Dedifferentiated amniotic fluid mesenchymal stem cell (primary cell): ENCODE measurements at regions not wholly inside any gene's neighbourhood (a gene's known extent, or its start where the extent isn't known, plus 50 kb on each side); places are given as distances from the start of the nearest gene placed in this dataset.

Source experiments
- DNase-seq: peaks from one replicate; pipeline ENCODE4 v3.0.0-alpha.2; 2016; ENCODE audit errors: extremely low spot score

DNA sequence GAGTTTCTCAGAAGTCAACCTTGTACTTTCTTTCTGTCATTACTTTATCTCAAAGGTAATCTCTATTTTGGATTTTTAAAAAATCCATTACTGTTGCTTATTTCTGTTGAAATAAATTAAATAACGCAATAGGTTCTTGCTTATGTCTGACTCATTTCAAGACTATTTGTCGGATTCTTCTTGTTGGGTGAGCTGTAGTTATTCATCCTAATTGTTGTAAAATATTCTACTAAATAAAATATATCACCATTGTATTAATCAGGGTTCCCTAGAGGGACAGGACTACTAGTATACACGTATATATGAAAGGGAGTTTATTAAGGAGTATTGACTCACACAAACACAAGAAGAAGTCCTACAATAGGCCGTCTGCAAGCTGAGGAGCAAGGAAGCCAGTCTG lies 403.9 kb upstream of the CYRIA start:
- DNase-seq, result no peak

DNA sequence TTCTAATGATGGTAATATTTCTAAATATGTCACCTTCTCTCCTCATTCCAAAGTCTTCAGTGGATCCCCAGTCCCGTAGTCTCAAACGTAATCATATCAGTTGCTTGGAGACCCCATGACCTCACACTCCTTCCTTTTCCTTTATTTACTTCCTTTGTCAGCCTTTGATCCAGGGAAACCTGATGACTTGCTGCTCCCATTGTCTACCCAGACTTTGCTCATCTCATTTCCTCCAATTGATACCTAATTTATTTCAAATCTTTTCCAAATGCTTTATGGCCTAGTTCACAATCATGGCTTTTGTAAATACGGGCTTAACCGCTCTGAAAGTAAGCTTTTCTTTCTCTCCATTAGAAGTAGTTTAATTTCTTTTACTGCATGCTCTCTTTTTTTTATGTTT lies 402.4 kb upstream of the CYRIA start:
- DNase-seq, result no peak

DNA sequence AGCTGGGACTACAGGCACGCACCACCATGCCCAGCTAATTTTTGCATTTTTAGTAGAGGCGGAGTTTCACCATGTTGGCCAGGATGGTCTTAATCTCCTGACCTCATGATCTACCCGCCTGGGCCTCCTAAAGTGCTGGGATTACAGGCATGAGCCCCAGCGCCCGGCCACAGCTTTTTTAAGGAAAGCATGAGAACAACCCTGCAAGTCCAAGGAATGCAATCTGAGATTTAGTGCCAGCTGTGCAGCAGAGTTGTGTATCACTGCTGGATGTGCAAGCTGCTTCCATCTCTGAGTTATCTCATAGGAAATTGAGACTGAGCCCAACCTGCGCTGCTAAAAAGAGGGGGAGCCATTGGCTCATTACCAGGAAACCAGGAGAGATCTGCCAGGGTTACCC lies 399.9 kb upstream of the CYRIA start:
- DNase-seq, result no peak

DNA sequence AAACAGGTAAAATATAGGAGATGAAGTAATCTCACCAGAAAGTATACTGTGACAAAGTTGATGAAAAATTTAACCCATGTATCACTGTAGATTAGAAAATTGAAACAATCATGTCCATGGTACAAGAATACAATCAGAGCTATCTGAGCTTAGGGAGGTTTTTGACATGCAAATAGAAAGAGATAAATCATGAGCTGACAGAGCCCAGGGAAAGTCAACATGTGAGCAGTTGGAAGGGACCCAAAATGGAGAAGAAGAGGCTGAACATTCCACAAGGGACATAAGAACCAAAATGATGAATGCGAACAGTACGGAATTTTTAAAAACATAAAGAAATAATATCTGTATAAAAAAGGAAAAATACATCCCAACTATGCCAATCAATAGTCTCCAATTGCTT lies 395.4 kb upstream of the CYRIA start:
- no peak for DNase-seq

DNA sequence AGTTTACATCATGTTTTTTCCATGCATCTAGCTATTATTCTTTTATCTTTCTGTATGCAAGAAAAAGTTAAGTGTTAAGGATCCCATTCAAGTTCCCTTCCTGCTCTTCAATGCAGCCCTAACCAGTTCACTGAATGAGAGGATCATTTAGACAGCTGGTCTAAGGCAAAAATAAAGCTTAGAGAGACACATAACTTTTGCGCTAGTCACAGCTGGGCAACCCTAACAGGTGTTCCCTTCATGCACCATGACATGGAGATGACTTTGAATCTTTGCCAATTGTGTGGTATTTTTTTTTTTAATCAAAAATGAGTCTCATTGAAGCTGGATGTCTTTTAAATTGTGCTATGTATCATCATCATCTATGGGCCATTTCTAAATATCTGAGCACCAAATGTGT lies 393.8 kb upstream of the CYRIA start:
- DNase-seq, result no peak

DNA sequence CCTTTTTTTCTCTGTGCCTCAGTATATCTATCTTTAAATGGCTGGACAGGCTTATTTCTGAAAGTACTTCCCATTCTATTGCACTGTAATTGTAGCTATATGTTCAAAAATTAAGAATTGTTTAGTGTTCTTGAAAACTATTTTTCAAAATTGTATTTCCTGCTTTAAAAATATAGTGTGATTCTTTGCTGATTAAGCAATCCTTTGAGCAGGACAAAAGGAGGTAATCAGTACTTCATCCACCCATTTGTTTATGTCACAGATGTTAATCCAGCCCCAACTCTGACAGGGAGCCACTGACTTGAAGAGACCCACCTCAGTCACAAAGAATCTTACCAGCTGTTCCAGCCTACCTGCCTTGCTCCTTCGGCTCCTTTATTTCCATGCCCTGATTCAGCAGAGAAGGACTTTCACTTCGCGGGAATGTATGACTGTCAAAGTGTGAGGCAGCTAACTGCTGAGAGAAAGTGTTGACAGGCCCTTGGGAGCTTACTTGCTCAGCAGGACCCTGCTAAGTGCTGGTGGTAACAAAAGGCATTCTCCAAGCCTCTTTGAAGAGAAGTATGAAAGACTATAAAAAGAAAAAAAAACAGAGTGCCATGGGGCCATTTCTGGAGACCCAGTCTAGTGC lies 393.3 kb upstream of the CYRIA start:
- DNase-seq, result no peak

DNA sequence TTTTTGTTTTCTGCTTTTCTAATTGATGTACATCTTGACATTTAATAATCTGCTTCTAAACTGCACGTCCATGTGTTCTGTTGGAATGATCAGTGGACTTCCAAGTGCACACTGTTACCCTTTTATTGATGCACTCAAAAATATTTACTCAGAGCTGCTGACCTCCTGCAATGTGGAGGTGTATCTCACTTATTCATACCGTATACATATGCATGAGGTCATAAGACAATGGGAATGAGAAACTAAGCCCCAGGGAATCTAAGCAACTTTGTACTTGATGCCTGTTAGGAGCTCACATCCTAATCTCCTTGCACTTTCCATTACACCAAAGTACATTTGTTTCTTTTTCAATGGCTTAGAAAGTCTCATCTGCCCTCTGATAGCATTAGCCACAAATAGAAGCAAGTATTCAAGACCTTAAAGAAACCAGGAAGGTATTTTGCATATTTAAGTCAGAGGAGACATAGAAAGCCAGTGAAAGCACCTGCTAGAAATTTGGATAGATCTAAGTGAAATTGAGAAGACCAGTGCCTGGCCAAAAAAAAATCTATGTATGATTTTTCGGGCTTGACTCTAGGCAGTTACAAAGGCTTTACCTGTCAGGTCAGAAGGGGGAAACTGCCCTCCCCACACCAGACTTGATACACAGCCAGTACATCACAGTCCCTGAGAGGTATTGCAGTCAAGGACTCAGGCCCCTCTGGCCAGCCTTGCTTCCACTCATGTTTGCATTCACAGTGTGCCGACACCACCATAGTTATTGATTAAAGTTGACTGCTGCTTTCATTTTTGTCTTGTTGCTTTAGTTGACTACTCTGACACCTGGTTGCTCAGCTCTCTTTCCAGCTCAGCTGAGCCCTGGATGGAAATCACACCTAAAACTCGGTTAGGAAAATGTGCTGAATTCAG lies 391.7 kb upstream of the CYRIA start:
- DNase-seq, result no peak

DNA sequence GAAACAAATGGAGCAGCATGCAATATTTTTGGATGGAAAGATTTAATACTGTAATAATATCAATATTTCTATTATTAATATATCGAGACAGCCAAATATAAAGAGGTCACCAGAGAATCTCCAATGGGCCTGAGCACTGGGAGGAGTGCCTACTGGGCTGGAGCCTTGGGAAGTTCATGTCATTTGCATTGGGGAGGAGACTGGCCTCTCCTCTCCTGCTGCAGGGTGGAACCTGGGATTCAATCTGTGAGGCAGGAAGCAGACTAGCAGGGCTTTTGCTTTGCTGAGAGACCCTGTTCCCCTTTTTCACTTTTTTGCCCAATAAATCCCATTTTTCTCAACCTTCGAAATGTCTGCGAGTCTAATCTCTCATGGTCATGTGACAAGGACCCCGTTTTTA lies 390.6 kb upstream of the CYRIA start:
- no peak for DNase-seq

DNA sequence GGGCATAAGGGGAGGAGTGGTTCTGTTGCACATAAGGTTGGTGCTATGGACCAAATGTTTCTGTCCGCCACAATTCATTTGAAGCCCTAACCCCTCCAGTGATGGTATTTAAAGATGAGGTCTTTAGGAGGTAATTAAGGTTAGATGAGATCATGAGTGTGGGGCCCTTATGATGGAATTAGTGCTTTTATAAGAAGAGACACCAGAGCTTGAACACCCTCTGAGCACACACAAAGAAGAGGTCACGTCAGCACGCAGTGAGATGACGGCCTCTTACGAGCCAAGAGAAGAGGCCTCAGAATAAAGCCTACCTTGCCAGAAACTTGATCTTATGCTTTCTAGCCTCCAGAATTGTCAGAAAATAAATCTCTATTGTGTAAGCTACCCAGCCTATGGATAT lies 386.4 kb upstream of the CYRIA start:
- DNase-seq, result no peak

DNA sequence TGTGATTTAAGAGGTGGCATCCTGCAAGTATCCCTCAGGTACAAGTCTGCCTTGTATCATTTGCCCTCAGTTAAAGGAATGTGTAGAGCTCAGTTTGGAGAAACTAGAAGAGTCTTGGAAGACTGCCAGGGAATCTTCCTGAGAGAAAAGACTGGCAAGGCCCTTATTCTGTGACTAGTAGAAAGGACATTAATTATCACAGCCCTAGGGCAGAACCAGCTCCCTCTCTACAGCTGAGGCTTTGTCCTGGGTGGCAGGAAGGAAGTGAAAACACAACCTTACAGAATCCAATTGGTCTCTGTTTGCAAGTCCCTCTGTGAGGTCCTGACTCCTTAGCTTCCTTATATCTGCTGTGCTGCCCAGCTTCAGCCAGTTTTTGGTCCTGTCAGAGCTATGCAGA lies 385.9 kb upstream of the CYRIA start:
- no peak for DNase-seq

DNA sequence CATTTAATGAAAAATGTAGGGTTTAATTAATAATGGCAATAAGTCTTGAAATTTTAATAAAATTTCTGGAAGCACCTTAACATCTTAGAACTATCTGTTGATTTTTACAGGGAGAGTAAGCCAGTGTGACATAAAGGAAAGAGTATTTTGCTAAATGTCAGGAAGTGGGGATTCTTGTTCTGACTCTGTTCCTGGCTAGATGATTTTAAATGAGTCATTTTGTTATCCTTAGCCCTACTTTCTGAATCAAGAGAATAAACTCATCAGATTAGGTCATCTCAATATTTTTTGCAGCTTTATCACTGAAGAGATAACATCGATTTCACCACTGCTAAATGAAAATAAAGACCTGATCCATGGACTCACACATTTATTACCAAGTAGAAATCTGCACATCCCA lies 377.5 kb upstream of the CYRIA start:
- peak; percentile 42 for DNase-seq

DNA sequence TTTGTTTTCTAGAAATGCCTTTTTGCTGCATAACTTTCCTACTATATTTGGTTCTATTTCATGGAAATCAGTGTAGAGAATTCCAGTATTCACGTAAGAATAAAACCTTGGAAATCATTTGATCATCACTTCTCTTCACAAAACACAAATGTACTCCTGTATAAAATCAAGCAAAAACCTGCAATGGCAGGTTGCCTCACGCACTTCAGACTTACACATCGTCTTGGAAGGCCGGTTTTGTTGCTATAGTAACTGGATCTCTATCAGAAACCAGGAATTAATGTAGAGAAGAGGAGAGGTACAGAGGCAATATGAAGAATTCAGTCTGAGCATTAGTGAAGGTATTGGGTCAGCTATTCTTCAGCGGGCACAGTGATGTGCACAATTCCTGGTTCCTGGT lies 370.7 kb upstream of the CYRIA start:
- DNase-seq, result no peak

DNA sequence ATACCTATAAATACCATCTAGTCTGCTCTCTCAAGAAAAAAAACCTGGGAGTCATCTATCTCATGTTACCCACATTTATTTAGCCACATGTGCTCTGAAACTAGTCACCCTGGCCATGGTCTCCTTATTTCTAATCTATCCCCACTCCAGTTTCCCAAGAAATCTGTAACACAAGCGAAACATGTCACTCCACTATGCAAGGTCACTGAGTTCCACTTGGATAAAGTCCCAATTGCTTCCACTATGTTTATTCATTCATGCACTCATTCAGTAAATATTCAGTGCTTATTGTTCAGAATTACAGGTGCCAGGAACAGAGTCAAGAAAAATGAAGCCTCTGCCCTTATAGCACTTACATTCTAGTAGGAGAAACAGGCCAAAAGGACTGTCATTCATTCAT lies 369.4 kb upstream of the CYRIA start:
- DNase-seq, result peak; percentile 27

DNA sequence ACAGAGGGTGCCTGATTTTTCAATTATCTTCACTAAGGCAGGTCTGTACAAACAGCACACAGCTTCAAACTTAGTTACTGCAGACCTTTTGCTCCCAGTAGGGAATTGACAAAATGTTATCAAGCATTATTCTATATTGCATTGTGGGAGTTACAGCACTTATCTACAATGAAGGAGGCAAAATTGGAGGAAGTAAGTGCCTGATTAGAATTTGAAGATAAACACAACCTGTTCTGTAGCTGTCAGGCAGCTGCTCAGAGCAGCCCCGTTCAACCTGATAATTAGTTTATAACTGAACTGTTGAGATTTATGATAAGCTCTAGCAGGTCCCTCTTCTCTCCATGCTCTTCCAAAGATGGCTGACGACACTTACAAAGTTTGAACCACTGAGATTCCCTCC lies 364.4 kb upstream of the CYRIA start:
- no peak for DNase-seq

DNA sequence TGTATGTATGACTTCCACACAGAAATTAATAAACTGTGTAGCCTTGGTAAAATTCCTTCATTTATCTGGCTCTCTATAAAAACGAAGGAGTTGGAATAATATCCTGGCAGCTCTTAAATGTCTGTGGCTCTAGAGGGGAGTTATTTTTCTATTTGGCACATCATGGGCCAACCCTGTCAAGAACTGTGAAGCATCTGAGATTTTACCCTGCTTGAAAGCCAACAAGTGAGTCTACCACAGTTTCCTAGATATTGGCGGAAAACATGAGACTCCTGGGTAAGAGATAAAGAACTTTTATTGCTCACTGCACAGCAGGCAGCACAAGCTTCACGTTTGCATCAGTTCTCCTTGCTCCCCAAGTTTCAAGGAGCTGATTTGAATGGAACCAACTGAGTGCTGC lies 346.7 kb upstream of the CYRIA start:
- no peak for DNase-seq

DNA sequence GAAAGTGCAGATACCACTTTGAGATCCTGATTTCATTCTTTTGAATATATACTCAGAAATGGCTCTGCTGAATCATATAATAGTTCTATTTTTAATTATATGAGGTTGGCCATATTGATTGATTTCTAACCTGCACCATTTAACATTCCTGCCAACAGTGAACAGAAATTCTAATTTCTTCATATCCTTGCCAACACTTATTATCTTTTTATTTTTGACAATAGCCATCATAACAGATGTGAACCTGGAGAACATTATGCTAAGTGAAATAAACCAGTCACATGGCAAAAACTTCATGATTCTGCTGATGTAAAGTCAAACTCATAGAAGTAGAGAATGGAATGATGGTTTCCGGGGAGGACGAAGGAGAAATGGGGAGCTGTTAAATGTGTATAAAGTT lies 344.5 kb upstream of the CYRIA start:
- DNase-seq, result no peak

DNA sequence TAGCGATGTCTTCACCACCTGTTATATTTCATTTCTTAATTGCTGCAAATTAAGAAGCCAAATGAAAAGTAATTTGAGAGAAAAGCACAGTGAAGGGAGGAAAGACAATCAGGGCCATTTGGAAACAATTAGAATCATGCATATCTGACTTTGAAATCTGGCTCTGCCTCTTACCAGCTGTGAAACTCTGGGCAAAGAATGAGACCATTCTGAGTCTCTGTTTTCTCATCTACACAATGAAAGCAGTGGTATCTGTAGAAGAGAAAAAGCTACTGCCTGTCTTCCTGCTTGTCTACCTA lies 334.5 kb upstream of the CYRIA start:
- DNase-seq, result no peak

DNA sequence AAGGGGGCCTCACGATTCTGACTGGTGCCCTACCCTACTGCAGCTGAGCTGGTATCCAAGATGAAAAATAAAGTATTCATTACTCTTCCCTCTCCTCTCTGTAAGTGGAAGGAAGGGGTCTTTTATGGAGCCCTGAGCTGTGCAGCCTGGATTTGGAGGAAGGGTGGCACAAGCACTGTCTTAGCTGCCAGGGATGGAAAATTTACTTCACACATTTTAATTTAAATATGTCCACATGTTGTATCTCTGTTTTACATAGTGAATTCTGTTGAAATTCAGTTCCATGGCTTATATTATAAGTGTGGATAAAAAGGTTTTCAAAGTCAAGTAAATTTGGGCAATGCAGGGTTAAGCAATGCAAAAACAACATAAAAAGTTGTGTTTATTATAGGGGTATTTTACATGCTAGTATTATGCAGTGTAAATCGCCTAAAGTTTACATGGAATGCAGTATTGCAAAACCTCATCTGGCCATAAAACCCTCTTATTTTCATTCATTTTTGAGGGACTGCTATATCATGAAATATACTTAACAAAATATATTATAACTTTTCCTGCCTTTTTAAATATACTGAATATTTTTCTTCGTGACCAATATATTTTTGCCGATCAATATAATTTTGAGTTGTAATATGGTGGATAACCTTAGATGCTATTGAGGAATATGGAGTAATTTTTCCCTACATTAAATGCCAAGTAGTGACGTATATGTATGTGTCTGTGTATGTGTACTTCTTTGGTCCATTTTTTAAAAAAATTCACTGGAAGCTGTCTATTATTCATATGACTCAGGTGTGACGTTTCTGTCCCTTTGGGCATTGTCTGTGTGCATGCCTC lies 333.9 kb upstream of the CYRIA start:
- DNase-seq, result no peak

DNA sequence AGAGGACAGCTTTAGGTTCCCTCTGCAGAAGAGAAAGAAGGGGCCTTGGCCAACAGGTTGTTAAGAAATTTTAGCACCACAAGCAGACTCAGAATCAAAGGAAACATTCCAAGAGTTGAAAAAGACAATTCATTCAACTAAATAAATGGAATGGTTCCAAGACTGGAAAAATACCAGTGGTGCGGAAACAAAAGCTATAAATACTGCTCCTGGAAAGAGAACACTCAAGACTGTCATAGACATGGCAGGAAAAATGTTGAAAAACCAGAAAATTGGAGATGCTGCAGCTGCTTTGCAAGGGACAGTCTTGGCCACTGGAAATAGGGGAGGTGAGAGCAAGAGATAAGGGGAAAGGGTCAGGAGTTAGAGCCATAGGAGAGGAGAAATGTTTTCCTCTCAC lies 312.7 kb upstream of the CYRIA start:
- no peak for DNase-seq

DNA sequence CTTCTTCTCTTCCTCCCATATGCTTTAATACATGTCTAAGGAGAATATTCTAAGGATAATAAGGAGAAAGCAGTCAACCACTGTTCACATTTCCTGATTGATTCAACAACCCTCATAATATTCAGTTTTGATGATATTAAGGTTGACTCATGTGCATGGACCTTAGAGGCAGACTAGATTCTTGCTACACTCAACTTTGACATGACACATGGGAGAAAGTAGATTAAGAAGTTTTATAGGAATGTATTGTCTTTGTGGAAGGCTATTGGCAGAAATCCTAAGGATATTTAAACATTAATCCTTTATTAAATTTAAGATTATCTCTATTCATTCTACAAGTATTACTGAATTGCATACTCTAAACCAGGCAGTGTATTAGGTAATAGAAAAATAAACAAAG lies 309.1 kb upstream of the CYRIA start:
- no peak for DNase-seq

DNA sequence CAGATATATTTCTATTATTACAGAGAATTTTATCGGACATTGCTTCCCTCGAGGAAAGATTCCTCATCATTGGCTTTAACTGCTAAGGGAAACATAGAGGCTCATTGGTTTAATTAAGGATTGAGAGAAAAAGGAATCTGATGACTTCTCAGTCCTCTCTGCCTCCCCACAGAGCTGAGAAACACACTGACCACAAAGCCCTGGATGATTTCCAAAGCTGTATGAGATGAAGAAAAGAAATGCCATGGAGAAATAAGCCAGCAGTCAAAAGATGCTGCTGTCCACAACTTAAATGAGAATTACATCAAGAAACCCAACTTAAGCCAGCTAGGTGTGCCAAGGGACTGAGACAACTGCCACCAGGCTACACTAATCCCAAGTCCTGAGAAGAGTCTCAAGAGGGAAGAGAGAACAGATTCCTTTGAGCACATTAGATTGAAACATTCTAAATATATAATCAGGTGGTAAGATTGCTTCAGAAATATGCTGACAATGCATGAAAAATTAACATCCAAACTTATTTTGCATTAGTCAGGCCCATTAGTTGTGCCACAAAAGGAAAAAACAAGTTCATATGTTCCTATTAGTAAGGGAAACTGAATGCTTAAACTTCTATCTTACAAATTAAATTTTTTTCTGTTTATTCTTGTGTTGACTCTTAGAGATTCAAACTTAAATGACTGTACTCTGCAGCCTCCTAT lies 308.1 kb upstream of the CYRIA start:
- peak; percentile 30 for DNase-seq

DNA sequence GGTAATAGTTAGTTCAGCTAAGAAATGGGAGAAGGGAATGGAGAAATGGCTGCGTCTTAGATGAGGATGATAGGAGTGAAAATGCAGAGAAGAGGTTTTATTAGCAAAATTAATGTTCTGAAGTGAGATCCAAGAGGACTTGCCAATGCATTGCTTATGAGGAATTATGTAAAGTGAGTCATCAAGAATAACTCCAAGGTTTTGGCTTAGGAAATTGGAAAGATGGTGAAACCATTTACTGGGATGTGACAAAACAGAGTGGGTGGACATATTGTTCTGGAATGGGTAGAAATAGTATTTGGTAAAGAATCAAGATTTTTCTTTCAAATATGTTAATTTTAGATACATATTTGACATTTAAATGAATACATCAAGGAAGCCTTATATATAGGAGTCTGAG lies 306.6 kb upstream of the CYRIA start:
- DNase-seq, result no peak
